ENCODE measurements at regions not wholly inside any gene's neighbourhood (a gene's known extent, or its start where the extent isn't known, plus 50 kb on each side); places are given as distances from the start of the nearest gene placed in this dataset.

DNA sequence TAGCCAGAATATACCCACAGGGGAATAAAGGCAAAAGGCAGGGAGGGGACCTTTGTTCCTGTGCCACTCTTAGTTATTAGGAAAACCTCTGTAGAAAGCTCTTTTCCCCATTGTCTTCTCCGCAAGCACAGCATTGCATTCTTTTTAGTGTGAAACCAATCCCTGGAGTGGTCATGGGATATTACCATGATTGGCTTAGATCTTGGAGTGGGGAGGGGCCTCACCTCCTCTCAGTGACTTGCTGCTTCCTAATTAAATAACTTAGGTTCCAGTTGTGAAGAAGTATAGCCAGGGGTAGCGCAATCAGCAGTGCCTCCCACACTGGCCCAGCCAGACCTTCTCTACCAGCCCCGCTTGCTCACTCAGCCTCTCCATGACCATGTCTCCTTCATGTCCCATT, 49.9 kb upstream of the AFF3 start (continued):
- TF ChIP-seq TAF15 (IDR thresholded peaks at IDR 0.05; ENCODE audit: low read depth, low read length, poor library complexity, severe bottlenecking) (no peak), ZNF563 (CRISPR knock-in tag; IDR thresholded peaks at IDR 0.05) (no peak), SMAD1 (CRISPR knock-in tag; IDR thresholded peaks at IDR 0.05; ENCODE audit: borderline replicate concordance, low read depth) (no peak), ZNF761 (CRISPR knock-in tag; conservative IDR thresholded peaks at IDR 0.05) (no peak)
- TF ChIP-seq, protein P1, sequence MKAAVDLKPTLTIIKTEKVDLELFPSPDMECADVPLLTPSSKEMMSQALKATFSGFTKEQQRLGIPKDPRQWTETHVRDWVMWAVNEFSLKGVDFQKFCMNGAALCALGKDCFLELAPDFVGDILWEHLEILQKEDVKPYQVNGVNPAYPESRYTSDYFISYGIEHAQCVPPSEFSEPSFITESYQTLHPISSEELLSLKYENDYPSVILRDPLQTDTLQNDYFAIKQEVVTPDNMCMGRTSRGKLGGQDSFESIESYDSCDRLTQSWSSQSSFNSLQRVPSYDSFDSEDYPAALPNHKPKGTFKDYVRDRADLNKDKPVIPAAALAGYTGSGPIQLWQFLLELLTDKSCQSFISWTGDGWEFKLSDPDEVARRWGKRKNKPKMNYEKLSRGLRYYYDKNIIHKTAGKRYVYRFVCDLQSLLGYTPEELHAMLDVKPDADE (CRISPR knock-in tag; IDR thresholded peaks at IDR 0.05): no peak
- TF ChIP-seq, protein P2, sequence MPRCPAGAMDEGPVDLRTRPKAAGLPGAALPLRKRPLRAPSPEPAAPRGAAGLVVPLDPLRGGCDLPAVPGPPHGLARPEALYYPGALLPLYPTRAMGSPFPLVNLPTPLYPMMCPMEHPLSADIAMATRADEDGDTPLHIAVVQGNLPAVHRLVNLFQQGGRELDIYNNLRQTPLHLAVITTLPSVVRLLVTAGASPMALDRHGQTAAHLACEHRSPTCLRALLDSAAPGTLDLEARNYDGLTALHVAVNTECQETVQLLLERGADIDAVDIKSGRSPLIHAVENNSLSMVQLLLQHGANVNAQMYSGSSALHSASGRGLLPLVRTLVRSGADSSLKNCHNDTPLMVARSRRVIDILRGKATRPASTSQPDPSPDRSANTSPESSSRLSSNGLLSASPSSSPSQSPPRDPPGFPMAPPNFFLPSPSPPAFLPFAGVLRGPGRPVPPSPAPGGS (CRISPR knock-in tag; IDR thresholded peaks at IDR 0.05): no peak
- TF ChIP-seq, protein P3, sequence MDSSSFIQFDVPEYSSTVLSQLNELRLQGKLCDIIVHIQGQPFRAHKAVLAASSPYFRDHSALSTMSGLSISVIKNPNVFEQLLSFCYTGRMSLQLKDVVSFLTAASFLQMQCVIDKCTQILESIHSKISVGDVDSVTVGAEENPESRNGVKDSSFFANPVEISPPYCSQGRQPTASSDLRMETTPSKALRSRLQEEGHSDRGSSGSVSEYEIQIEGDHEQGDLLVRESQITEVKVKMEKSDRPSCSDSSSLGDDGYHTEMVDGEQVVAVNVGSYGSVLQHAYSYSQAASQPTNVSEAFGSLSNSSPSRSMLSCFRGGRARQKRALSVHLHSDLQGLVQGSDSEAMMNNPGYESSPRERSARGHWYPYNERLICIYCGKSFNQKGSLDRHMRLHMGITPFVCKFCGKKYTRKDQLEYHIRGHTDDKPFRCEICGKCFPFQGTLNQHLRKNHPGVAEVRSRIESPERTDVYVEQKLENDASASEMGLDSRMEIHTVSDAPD (CRISPR knock-in tag; IDR thresholded peaks at IDR 0.05): no peak
- TF ChIP-seq, protein P4, sequence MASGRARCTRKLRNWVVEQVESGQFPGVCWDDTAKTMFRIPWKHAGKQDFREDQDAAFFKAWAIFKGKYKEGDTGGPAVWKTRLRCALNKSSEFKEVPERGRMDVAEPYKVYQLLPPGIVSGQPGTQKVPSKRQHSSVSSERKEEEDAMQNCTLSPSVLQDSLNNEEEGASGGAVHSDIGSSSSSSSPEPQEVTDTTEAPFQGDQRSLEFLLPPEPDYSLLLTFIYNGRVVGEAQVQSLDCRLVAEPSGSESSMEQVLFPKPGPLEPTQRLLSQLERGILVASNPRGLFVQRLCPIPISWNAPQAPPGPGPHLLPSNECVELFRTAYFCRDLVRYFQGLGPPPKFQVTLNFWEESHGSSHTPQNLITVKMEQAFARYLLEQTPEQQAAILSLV (CRISPR knock-in tag; IDR thresholded peaks at IDR 0.05; ENCODE audit: borderline replicate concordance): no peak
- TF ChIP-seq, protein P5, sequence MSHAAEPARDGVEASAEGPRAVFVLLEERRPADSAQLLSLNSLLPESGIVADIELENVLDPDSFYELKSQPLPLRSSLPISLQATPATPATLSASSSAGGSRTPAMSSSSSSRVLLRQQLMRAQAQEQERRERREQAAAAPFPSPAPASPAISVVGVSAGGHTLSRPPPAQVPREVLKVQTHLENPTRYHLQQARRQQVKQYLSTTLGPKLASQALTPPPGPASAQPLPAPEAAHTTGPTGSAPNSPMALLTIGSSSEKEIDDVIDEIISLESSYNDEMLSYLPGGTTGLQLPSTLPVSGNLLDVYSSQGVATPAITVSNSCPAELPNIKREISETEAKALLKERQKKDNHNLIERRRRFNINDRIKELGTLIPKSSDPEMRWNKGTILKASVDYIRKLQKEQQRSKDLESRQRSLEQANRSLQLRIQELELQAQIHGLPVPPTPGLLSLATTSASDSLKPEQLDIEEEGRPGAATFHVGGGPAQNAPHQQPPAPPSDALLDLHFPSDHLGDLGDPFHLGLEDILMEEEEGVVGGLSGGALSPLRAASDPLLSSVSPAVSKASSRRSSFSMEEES (CRISPR knock-in tag; IDR thresholded peaks at IDR 0.05): no peak

All from HepG2 (cell line).